Posterior vena cava (tissue), 2 donors: ENCODE measurements at regions not wholly inside any gene's neighbourhood (a gene's known extent, or its start where the extent isn't known, plus 50 kb on each side); places are given as distances from the start of the nearest gene placed in this dataset.
"Not testable (repeated sequence)": the region's sequence is repeated elsewhere in the genome, so short reads cannot be mapped to it uniquely, and the experiment has no call there.

ENCODE experiments used
- DNase-seq: peaks from one replicate; pipeline ENCODE4 v3.0.0-alpha.2; 2020; ENCODE audit warnings: low spot score
- intact Hi-C, 2 donors: fragments of 100-400 bp; cut with DNase I; formaldehyde crosslinking; loops; one replicate each; pipeline versions ENCODE4 v1.14.1 to v1.14.2; 2022 to 2023
- donor health status: DM: yes; HTN: yes; CAD: no.
- donor health status: DM: yes; HTN: yes; CAD: no.

DNA sequence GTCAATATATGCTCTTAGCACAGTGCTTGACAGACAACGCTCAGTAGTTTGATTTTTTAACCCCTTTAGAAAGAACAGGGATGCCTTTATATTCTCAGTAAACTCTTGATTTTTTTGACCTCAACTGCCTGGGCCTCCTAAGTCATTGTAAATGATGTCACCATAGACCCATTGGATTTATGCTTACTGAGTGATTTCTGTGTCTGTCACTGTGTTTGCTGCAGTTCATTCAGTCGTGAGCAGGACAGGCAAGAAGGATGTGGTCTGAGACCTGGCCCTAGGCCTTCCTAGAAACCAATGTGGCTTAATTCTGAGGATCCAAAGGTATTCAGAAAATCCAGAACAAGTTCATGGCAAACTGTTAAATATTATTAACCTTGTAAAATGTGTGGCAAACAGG lies 868.1 kb downstream of the XPNPEP1 start:
- intact Hi-C loops, result no loop called here
- no peak for DNase-seq

DNA sequence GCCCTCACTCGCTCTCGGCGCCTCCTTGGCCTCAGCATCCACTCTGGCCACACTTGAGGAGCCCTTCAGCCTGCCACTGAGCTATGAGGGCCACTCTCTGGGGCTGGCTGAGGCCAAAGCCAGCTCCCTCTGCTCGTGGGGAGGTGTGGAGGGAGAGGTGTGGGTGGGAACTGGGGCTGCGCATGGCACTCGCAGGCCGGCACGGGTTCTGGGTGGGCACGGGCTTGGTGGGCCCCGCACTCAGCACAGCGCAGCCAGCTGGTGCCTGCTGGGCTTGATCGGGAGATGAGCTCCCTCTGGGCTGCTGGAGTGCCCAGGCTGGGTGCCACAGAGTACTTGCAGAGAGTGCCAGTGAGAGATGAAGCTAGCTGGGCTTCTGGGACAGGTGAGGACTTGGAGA lies 875.5 kb downstream of the XPNPEP1 start:
- intact Hi-C loops, result no loop called here

DNA sequence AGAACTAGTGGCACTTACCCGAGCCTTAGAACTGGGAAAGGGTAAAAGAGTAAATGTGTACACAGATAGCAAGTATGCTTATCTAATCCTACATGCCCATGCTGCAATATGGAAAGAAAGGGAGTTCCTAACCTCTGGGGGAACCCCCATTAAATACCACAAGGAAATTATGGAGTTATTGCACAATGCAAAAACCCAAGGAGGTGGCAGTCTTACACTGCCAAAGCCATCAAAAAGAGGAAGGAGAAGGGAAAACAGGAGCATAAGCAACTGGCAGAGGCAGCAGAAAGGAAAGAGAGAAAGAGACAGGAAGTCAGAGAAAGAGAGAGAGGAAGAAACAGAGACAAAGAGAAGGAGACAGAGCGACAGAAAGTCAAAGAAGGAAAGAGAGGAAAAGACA lies 876.9 kb downstream of the XPNPEP1 start:
- DNase-seq, intact Hi-C loops: not testable (repeated sequence)

More for the DNA sequence above, 875.5 kb downstream of the XPNPEP1 start:
- no peak for DNase-seq

DNA sequence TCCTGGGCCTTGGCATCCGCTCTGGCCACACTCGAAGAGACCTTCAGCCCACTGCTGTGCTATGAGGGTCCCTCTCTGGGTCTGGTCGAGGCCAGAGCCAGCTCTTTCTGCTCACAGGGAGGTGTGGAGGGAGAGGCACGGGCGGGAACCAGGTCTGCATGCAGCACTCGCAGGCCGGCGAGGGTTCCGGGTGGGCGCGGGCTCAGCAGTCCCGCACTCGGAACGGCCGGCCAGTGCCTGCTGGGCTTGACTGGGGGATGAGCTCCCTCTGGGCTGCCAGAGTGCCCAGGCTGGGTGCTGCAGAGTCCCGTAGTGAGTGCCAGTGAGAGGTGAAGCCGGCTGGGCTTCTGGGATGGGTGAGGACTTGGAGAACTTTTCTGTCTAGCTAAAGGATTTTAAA lies 882.7 kb downstream of the XPNPEP1 start:
- DNase-seq, result peak; percentile 75
- intact Hi-C loops, result no loop called here

DNA sequence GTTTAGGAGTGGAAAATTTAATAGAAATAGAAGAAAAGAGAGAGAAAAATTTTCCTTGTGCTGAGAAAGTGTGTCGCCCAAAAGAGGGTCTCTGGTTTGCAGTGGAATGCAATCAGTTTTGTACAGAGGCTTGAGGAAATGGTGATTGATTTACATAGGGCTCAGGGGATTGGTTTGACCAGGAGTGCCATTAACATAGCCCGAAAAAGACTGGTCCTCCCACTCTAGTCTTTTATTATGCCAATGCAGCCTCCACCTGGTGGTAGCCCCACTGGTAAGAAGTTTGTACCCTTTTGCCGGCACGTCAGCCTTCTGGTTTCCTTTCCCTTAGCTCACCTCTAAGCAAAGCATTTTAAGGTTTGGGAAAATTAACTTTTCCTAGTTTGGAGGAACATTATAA lies 885.3 kb downstream of the XPNPEP1 start:
- intact Hi-C loops, result no loop called here
- DNase-seq, result no peak

DNA sequence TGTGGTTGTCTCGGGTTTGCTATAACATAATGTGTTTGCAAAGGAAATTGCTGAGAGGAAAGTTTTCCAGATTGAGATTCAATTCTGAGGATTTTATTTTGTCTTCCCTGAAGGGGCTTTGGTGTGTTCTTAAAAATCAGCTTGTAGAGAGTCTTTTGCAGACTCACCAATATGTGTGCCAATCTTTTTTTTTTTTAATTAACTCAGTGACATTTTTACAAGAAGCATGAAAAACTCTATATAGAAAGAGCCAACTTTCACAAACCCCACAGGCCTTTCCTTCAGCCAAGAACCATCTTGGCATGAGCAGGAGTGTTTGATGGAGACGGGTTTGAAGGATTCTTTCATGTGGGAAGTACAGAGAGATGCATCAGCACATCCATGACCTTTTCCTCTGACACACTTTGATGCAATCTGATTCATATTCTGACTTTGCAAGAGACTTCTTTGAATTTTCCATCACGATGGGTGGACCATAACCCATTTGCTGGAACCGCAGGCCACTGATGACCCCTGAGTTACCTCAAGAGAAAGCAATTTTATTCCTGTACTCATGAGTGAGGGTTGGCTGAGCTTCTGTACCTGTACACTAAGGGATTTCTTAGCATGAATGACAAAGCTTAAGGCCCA lies 892.6 kb downstream of the XPNPEP1 start:
- DNase-seq, result no peak
- intact Hi-C loops, result no loop called here

DNA sequence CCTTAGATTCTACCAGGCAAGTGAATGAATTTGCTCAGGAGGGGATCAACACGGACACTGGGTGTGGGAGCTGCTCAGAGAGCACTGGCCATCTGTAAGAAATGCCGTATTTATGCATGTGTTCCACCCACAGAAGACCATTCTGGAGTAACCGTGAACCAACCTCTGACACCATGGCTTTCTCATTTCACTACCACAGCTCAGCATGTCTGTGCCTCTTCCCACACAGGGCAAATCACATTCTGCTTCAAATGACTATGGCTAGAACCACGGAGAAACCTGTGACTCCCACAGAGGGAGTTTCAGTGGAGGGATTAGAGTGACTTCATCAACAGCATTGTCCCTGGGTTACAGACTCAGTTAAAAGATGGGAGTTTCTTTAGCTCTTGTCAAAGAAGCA lies 893.4 kb downstream of the XPNPEP1 start:
- DNase-seq, result no peak
- intact Hi-C loops, result no loop called here

DNA sequence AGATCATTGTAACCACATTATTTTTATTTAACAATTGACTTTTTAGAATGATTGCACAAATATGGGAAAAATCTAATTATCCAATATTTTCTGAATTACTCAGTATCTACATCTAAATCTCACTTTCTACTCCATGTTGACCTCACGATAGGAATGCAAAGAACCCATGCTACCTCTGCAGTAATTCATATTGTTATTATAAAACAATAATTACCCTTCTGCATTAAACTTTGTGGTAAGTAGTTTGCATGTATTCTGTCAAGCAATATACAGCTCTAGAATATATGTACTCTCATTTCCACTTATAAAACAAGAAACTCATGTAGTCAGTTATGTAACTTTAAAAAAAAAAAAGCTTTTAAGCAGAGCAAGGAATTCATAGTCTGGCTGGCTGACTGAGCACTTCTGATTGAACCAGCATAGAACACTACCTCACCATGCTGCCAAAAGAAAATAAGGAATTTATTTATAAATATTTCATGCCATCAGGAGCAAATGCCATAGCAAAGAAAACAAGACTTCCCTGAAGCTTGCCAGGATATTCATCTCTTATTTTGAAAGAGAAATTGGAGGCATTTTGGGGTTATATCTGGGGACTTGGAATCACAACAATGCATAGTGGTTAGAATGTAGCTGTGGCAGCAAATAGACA lies 895.7 kb downstream of the XPNPEP1 start:
- DNase-seq, result no peak
- intact Hi-C loops, result no loop called here

DNA sequence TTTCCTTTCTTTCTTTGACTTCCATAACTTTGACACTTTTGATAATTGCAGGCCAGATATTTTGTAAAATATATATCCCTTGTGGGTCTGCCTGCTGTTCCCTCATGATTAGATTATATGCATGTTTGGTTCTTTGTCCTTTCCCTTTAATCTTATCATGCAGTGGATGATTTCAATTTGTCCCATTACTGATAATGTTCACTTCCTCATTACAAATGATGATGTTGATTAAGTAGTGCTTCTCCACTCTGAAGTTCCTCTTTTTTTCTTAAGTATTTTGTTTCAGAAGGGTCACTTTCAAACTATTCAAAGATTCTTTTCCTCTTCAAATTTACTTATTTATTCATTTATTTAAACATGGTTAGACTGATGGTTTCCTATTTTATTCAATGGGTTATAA lies 898.1 kb downstream of the XPNPEP1 start:
- intact Hi-C loops, result no loop called here
- DNase-seq, result no peak

DNA sequence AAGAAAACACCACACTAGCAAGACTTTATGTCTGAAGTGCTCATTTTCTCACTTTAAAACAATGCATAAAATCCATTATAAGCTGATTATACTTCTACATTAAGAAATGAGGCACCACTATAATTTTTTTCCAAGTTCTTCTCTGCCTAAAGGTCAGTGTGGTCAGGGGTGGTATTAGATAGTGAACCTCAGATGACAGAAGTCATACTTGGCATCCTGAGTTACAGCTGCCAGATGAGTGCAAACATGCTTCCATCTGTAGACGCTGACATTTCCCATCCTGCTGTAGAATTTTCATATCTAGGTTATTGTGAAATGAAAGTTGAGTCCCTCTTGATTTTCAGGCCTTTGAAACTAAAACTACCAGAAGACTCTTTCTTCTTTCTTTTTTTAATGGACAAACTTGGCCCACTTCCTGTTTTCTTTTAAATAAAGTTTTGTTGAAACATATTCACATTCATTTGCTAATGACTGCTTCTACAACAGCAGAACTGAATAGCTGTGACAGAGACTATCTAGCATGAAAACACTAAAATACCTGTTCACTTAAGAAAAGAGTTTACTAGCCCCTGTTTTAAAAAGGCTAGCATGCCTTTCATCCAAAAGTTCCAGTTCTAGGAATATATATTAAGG lies 900.8 kb downstream of the XPNPEP1 start:
- no peak for DNase-seq
- intact Hi-C loops, result no loop called here

DNA sequence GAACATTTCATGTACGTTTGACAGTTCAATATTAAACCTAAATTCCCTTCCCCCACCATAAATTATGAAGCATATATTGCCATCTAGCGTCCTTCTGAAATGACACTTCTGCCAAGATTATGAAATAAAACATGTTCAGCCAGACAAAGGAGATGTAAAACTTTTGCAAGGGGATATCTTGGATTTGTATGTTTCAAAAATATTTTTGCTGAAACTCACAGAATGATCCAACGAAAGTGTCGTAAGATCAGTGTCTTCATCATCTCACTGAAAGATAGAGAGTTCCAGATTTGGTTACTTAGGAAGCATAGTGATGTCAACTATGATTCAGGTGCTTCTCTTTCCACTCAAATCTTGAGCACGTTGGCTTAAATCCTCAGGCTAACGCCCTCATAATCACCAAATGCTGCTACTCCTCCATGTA lies 904.3 kb downstream of the XPNPEP1 start:
- intact Hi-C loops, result no loop called here
- no peak for DNase-seq

DNA sequence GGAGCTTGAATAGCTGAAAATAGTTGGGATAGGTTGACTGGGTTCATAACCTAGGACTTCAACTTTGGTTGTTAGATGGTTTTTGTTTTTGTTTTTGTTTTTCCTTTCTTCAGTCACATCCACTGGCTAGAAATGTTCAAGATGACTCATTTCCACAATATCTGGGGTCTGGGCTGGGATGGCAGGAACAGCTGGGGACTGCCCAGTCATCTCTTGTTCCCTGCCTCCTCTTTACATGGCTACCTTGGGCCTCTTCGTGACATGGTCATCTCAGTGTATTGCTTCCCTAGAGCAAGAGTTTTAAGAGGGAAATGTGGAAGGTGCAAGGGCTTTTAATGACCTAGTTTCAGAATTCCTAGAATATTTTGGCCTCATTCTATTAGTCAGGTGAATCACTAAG lies 915.8 kb downstream of the XPNPEP1 start:
- intact Hi-C loops, result no loop called here
- no peak for DNase-seq

DNA sequence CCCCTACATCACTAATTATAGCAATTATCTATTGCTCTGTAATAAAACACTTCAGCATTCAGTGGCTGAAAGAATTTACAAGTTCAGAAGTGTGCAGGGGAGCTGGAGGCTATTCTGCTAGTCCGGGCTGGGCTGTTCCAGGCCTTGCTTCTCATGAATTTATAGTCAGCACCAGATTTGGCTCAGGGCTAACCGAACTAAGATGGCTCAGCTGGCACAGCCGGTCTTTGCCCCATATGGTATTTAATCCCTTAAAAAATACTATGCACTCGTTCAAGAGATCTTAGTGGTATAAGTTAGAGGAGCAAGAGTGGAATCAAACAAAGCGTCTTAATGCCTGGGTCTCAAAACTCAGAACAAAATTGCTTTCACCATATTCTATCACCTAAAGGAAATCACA lies 932.9 kb downstream of the XPNPEP1 start:
- intact Hi-C loops, result no loop called here
- no peak for DNase-seq

DNA sequence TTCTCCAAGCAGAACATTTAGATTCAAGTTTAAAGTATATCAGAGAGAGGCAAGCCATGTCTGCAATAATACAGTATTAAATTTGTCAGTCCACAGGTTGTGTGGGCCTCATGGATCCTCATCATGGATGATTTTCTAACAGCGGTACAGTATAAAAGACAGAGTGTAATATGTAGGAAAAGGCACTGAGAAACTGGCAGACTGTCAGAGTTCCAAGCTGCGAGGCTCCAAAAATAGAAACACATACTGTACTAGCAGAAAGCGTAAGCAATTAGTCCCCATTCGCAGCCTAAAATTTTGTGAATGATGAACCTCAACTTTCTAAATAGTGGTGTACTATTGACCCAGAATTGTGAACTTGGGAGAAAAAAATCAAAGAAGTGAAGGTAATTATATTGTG lies 933.3 kb downstream of the XPNPEP1 start:
- no peak for DNase-seq
- intact Hi-C loops, result no loop called here

DNA sequence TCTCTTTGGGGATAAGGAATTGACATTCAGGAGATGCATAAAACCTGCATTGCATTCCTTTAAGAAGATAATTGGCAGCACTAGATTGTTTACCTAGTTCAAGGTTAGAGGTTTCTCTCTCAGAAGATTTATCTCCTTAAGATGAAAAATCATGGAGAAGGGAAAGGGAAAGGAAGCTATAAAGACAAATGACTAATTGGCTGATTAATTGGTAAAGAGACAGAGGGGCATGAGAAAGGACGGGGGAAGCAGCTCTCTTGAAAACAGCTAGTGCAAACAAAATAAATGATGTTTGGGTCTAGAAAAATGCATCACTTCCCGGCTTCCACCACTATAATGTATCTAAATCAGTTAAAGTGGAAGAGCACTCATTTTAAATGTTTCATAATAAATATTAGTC lies 941.2 kb downstream of the XPNPEP1 start:
- intact Hi-C loops, result no loop called here
- no peak for DNase-seq

DNA sequence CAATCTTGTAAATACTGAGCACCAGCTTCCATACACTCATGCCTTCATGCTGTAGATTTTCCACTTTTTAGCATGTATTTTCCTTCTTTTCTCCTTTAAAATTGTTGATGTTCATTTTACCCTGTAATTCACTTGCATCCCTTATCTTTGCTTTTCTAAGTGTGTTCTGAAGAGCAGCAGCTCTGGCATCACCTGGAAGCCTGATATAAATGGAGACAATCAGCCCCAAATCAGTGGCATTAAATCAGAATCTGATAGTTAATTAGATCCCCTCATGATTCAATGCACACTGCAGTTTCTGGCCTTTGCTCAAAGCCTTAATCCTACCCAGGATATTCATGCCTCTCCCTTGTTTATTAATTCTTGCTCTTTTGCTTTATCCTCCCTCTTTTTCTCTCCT lies 942.4 kb downstream of the XPNPEP1 start:
- DNase-seq, result no peak
- intact Hi-C loops, result no loop called here

DNA sequence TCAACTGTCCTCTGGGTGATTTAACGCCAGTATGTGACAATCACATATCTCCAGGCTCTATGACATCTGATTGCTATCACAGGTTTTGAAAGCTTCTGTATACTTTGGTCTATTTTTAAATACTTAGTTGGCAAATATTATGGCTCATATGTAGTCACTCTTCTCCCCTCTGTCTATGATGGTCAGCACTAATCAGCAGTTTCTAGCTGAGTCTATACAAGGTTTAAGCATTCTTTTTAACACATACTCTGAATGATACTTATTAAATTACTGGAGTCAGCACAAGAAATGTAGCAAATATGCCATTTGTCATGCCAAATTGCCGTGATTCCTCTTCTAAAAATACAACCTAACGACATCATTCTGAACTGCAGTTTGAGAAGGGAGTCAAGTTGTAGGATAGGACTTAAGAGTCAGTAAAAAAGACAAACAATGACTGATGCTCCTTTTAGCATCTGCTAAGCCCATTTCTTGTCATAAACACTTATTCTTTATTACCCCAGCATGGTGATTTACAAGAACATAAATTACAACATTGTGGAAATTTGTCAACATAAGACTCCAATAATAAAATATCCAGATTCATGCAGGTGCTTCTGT lies 947.8 kb downstream of the XPNPEP1 start:
- intact Hi-C loops, result no loop called here
- no peak for DNase-seq

DNA sequence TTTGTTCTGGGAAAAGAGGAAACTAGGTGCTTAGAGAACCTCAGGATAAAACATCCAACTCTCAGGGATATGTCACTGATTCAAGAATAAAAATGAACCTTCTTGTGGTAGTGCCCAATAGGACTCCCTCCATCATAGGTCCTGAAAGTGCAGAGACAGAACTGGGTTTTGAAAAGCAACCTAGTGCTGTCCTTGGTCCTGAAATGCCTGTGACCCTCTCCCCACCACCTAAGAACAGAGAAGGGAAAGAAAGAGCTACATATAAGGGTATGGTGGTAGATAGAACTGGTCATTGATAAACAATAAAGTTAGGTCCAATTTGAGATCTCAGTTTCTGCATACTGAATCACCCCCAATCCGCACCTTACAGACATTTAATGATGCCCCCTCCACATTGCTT lies 953.3 kb downstream of the XPNPEP1 start:
- DNase-seq, result no peak
- intact Hi-C loops, result no loop called here

DNA sequence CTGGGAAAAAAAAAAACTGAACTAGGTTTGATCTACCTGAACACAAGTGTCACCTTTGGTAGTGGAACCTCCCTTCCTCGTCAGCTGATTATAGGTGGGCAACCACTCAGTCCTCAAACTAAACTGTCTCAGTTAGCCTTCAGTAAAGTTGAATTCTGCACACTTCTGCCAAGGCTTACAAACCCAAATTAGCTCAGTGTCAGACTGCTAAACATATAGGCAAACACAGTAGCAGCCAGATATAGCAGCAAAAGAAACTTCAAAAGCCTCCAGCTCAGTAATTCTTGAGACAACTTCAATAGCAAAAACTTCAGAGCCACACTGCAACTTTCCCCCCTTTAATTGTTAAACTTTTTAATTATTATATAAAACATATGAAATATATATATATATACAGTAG lies 956.9 kb downstream of the XPNPEP1 start:
- no peak for DNase-seq
- intact Hi-C loops, result no loop called here

DNA sequence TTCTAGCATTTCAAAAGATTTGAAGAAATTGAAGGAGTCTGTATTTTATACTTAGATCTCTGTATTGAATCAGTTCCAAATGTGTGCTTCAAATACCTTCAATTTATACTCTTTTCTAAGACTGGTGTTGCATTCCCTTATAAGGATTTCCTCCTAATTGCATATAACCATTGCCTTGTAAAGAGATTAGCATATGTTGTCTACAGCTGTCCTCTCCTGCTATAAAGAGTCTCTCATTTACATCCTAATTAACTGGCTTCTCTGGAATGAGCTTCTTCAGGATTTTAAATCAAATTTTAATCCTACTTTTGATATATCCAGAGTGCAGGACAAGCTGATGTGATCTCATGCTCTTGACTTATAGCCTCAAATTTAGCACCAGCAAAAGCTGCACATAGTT lies 957.3 kb downstream of the XPNPEP1 start:
- DNase-seq, result no peak
- intact Hi-C loops, result no loop called here

DNA sequence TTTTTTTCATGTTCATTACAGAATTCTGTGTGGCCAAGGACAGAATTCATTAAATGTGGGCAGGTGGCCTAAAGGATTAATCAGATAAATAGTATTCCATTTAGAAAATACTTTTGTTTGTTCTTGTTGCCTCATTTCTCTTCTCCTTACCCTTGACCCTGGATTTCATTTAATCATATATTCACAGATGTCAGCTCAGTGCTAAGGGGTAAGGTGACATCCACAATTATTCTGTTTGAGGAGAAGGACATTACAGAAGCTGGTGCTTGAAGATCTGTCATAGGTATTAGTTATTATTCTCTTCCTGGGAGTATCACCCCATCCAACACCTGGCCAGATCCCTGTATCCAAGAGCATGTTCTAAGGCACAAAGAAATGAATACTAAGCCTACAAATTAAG lies 961.1 kb downstream of the XPNPEP1 start:
- DNase-seq, result no peak
- intact Hi-C loops, result no loop called here
